SU-DHL-6 (cell line): ENCODE measurements at regions not wholly inside any gene's neighbourhood (a gene's known extent, or its start where the extent isn't known, plus 50 kb on each side); places are given as distances from the start of the nearest gene placed in this dataset.

Source experiments
- H2AFZ ChIP-seq: fragments of 200-600 bp; sonication (generic); 2 replicates; pipeline ENCODE4 v1.6.1; 2014; ENCODE audit warnings: low read depth, mild to moderate bottlenecking, moderate library complexity, mixed read lengths, antibody characterized with exemption, low read length; ENCODE audit not compliant: severe bottlenecking
- H3F3A ChIP-seq: fragments of 200-600 bp; shearing (Covaris generic); 2 replicates; pipeline ENCODE4 v1.6.0; 2016; ENCODE audit warnings: antibody characterized with exemption, mild to moderate bottlenecking; ENCODE audit not compliant: insufficient read depth
- H3K27ac ChIP-seq: fragments of 200-600 bp; sonication (generic); 2 replicates; pipeline ENCODE4 v1.5.1; 2016; ENCODE audit warnings: low read depth, mild to moderate bottlenecking, low read length, moderate library complexity, mixed read lengths
- H3K27me3 ChIP-seq: fragments of 200-600 bp; sonication (generic), shearing (Covaris generic); 2 replicates; pipeline ENCODE4 v1.6.0; 2014; ENCODE audit warnings: mild to moderate bottlenecking, low read length
- H3K36me3 ChIP-seq: fragments of 200-600 bp; sonication (generic); 2 replicates; pipeline ENCODE4 v1.6.1; 2014; ENCODE audit warnings: mild to moderate bottlenecking, low read length, mixed read lengths
- H3K4me2 ChIP-seq: fragments of 300-600, 200-600 bp; shearing (Covaris generic), sonication (generic); 2 replicates; pipeline ENCODE4 v1.6.0; 2014; ENCODE audit warnings: low read length, low read depth, mild to moderate bottlenecking; ENCODE audit not compliant: poor library complexity, severe bottlenecking
- H3K4me3 ChIP-seq: fragments of 200-600 bp; sonication (generic); 2 replicates; pipeline ENCODE4 v1.5.1; 2014; ENCODE audit warnings: antibody characterized with exemption, low read length, mild to moderate bottlenecking, mixed read lengths; ENCODE audit not compliant: insufficient read depth, poor library complexity, severe bottlenecking
- H3K79me2 ChIP-seq: fragments of 200-600 bp; sonication (generic); 2 replicates; pipeline ENCODE4 v1.6.1; 2014; ENCODE audit warnings: mild to moderate bottlenecking, low read length, moderate library complexity; ENCODE audit not compliant: insufficient read depth
- H3K9ac ChIP-seq: fragments of 200-600 bp; sonication (generic); 2 replicates; pipeline ENCODE4 v1.7.0; 2014; ENCODE audit warnings: mild to moderate bottlenecking, low read length
- H3K9me2 ChIP-seq: fragments of 200-600 bp; sonication (generic); replicated peaks from 2 replicates; pipeline ENCODE4 v1.6.1; 2014; ENCODE audit warnings: low read length; ENCODE audit not compliant: insufficient read depth
- H3K9me3 ChIP-seq: fragments of 200-600 bp; sonication (generic); 2 replicates; pipeline ENCODE4 v1.6.1; 2014; ENCODE audit warnings: low read length, mixed read lengths; ENCODE audit not compliant: insufficient read depth
- H4K20me1 ChIP-seq: fragments of 200-600 bp; sonication (generic); 2 replicates; pipeline ENCODE4 v1.6.1; 2014; ENCODE audit warnings: low read depth, mild to moderate bottlenecking, antibody characterized with exemption, low read length, moderate library complexity, mixed read lengths
- CTCF ChIP-seq: fragments of 200-600 bp; sonication (generic); IDR thresholded peaks from one replicate; pipeline ENCODE4 v1.5.1; 2017; ENCODE audit warnings: antibody characterized with exemption, mild to moderate bottlenecking, low read length, moderate library complexity; ENCODE audit not compliant: insufficient read depth, poor library complexity, severe bottlenecking
- EZH2phosphoT487 ChIP-seq: fragments of 200-600 bp; sonication (generic), shearing (Covaris generic); conservative IDR thresholded peaks from 2 replicates; pipeline ENCODE4 v1.6.1; 2018; ENCODE audit warnings: mild to moderate bottlenecking, antibody characterized with exemption, low read length, moderate library complexity, mixed read lengths

- Histone ChIP-seq H3K27ac (no peak overlapping the region), H3K79me2 (no peaks in the 10 kb centered on the region)
These were observed 149.0 kb upstream of the IGF1 start for GRCh38 chr12:102629262-102629888.

DNA sequence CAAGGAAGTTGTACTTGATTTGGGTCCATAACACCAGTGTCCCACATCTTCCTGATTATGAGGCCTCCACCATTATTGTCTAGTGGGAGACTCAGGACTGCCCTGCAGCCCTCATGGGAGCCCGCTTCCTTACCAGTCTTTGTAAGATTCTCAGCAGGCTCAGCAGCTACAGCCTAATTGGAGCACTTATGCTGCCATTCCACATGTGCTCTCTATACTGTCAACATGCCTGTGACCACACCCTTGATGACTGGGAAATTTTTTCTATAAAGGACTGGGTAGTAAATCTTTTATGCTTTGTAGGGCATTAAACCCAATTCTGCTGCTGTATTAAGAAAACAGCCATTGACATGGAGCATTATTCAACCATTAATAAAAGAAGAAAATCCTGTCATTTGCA is 145.5 kb upstream of the IGF1 start:
- Histone ChIP-seq H2AFZ (no peak overlapping the region), H3K36me3 (no peaks in the 10 kb centered on the region), H3K9ac (no peak overlapping the region), H3K27me3 (no peaks in the 10 kb centered on the region), H3F3A (no peaks in the 10 kb centered on the region), H3K4me3 (no peak overlapping the region), H3K79me2 (no peaks in the 10 kb centered on the region), H3K4me2 (no peak overlapping the region), H3K27ac (no peak overlapping the region), H3K9me3 (0 out of 2 replicates have a peak, but pooled peaks cover 5% of the 10 kb centered on the region), H3K9me2 (no peaks in the 10 kb centered on the region), H4K20me1 (no peaks in the 10 kb centered on the region)
- TF ChIP-seq EZH2phosphoT487 (no peak), CTCF (no peak)

More at GRCh38 chr12:102629262-102629888, 149.0 kb upstream of the IGF1 start:
- H3K4me3 ChIP-seq = no peak overlapping the region
- H3K27me3 ChIP-seq = no peaks in the 10 kb centered on the region
- H3K9ac ChIP-seq = no peak overlapping the region
- H4K20me1 ChIP-seq = no peaks in the 10 kb centered on the region
- no peak overlapping the region for H2AFZ ChIP-seq
- H3K9me2 ChIP-seq = no peaks in the 10 kb centered on the region
- TF ChIP-seq EZH2phosphoT487 = no peak
- no peak for TF ChIP-seq CTCF
- H3F3A ChIP-seq = no peaks in the 10 kb centered on the region
- no peak overlapping the region for H3K4me2 ChIP-seq
- H3K9me3 ChIP-seq = 0 out of 2 replicates have a peak, but pooled peaks cover 5% of the 10 kb centered on the region
- H3K36me3 ChIP-seq = no peaks in the 10 kb centered on the region

DNA sequence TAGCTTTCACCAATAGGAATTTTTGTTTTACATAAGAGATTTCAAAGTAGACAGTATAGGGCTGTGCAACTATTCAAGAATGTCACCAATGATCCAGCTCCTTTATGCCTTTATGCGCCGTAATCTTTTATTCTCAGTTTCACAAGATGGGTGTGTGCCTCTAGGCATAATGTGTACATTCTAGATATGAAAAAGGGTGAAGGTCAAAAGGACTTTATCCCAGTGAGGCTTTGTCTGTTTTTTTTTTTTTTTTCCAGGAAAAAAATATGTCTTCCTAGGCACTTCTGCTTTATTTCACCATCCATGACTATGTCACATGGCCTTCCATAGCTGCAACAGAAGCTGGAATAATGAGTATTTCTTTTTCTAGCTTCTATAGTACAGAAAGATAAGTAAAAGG is 142.3 kb upstream of the IGF1 start:
- Histone ChIP-seq H3K9me2 (no peaks in the 10 kb centered on the region), H3K4me2 (no peak overlapping the region), H2AFZ (no peak overlapping the region), H3F3A (no peaks in the 10 kb centered on the region), H4K20me1 (no peaks in the 10 kb centered on the region), H3K36me3 (no peaks in the 10 kb centered on the region), H3K27me3 (no peaks in the 10 kb centered on the region), H3K9me3 (0 out of 2 replicates have a peak, but pooled peaks cover 5% of the 10 kb centered on the region), H3K79me2 (no peaks in the 10 kb centered on the region), H3K4me3 (no peak overlapping the region), H3K27ac (no peak overlapping the region), H3K9ac (no peak overlapping the region)
- TF ChIP-seq EZH2phosphoT487 (no peak), CTCF (no peak)
